ENCODE measurements at regions not wholly inside any gene's neighbourhood (a gene's known extent, or its start where the extent isn't known, plus 50 kb on each side); places are given as distances from the start of the nearest gene placed in this dataset.
A peak's percentile ranks its signal among the peaks of the same experiment; 100 is the strongest.

DNA sequence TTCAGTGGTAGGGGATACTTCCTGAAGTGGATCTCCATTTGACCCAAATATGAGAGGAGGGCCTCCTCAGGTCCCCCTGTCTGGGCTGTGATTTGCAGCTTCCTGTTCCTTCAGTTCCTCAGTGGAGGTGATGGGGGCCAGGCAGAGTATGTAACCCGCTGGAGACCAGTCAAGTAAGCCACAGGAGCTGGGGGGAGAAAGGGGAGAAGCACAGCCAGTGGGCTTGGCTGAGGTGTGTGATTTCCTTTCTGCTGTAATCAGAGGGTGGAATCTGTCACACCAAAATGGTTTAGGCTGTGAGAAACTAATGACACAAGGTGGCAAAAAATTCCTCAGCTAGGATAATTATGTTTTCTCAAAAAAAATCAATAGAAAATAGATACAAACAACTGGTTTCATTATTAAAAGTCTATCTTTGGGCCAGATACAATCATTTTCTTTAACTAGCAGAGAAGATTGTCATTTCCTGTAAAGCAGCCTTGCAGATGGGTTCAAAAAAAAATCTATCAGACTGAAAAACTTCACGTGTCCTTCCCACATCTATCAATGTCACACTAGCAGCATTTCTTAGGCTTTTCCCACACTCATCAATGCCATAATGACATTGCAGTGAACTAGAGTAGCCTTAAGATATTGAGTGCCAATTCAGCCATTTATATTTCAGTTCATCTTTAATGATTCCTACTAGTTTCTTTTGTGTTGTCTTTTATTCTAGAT, 1660.3 kb downstream of the EFNB2 start:
- Mint-ChIP-seq H3K36me3 (peaks cover 6% of the 10 kb centered on the region), H3K27ac (peak overlapping the region in 1 of 2 donors; percentile 88), H3K4me3 (peak overlapping the region; percentile 39), H3K4me1 (ENCODE audit: low read depth in 2 of 2) (peaks cover 17 to 26% of the 10 kb centered on the region in 2 donors), H3K9me3 (peaks cover 3% of the 10 kb centered on the region), H3K27me3 (no peaks in the 10 kb centered on the region)
- DNase-seq (ENCODE audit: low spot score) (peak; percentile 61), ATAC-seq (peak; percentile 53 to 84)

- H3K27ac Mint-ChIP-seq: peak overlapping the region in 1 of 2 donors; percentile 87
- peaks cover 9% of the 10 kb centered on the region for H3K9me3 Mint-ChIP-seq
- peaks cover 6% of the 10 kb centered on the region for H3K36me3 Mint-ChIP-seq
- DNase-seq (ENCODE audit: low spot score): no peak
- H3K4me3 Mint-ChIP-seq: no peak overlapping the region
- no peaks in the 10 kb centered on the region for H3K27me3 Mint-ChIP-seq
- H3K4me1 Mint-ChIP-seq (ENCODE audit: low read depth in 2 of 2): peaks cover 30 to 38% of the 10 kb centered on the region in 2 donors
- ATAC-seq: no peak
Measured at GRCh38 chr13:104872153-104872552, 1663.3 kb downstream of the EFNB2 start.

GRCh38 chr13:104871456-104871855, 1664.0 kb downstream of the EFNB2 start:
- Mint-ChIP-seq H3K27me3 (no peaks in the 10 kb centered on the region), H3K36me3 (peaks cover 6% of the 10 kb centered on the region), H3K4me3 (no peak overlapping the region), H3K4me1 (ENCODE audit: low read depth in 2 of 2) (peaks cover 30 to 38% of the 10 kb centered on the region in 2 donors), H3K27ac (peak overlapping the region in 1 of 2 donors; percentile 60), H3K9me3 (peaks cover 9% of the 10 kb centered on the region)
- ATAC-seq (no peak), DNase-seq (ENCODE audit: low spot score) (no peak)

GRCh38 chr13:104869501-104869900, 1666.0 kb downstream of the EFNB2 start:
- peak overlapping the region; percentile 20 for H3K4me3 Mint-ChIP-seq
- DNase-seq (ENCODE audit: low spot score): no peak

DNA sequence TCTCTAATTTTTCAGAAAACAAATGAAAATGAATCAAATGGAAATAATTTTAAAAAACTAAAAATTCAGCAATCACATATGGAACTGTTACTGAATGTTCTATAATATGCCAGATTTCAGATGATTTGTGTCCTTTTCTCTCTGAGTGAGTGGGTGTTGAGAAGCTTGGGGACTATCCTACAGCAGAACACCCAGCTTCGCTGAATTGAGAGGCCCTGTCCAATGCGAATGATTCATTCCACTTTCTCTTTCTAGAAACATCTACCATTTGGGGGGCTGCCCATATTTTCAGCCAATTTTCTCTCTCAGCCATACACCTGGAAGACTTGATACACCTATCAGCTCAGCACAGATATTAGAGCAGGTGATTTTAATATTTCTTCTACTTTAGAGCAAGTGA, 1666.7 kb downstream of the EFNB2 start:
- Mint-ChIP-seq H3K4me3 (peak overlapping the region; percentile 20), H3K36me3 (peaks cover 6% of the 10 kb centered on the region), H3K27me3 (no peaks in the 10 kb centered on the region), H3K9me3 (peaks cover 13% of the 10 kb centered on the region), H3K4me1 (ENCODE audit: low read depth in 2 of 2) (peaks cover 26 to 30% of the 10 kb centered on the region in 2 donors), H3K27ac (peak overlapping the region; percentile 37 to 92)
- DNase-seq (ENCODE audit: low spot score) (no peak), ATAC-seq (no peak)

More at GRCh38 chr13:104869501-104869900, 1666.0 kb downstream of the EFNB2 start:
- peak; percentile 88 to 97 for ATAC-seq
- Mint-ChIP-seq H3K27me3 (no peaks in the 10 kb centered on the region), H3K36me3 (peaks cover 6% of the 10 kb centered on the region), H3K4me1 (ENCODE audit: low read depth in 2 of 2) (peaks cover 27 to 31% of the 10 kb centered on the region in 2 donors), H3K27ac (peak overlapping the region; percentile 37 to 92), H3K9me3 (peaks cover 13% of the 10 kb centered on the region)

GRCh38 chr13:104855581-104855980, 1679.9 kb downstream of the EFNB2 start:
- DNase-seq (ENCODE audit: low spot score) (no peak), ATAC-seq (no peak)
- Mint-ChIP-seq H3K27ac (no peak overlapping the region), H3K9me3 (peaks cover 3% of the 10 kb centered on the region), H3K36me3 (no peaks in the 10 kb centered on the region), H3K4me1 (ENCODE audit: low read depth in 2 of 2) (no peaks in the 10 kb centered on the region), H3K4me3 (no peak overlapping the region), H3K27me3 (no peaks in the 10 kb centered on the region)

- Mint-ChIP-seq H3K4me1 (ENCODE audit: low read depth in 2 of 2) (no peaks in the 10 kb centered on the region), H3K36me3 (no peaks in the 10 kb centered on the region), H3K27me3 (no peaks in the 10 kb centered on the region), H3K9me3 (no peaks in the 10 kb centered on the region), H3K4me3 (no peak overlapping the region), H3K27ac (no peak overlapping the region)
- no peak for DNase-seq (ENCODE audit: low spot score)
- peak in 1 of 2 donors; percentile 13 for ATAC-seq
Measured at GRCh38 chr13:104854698-104855097, 1680.8 kb downstream of the EFNB2 start.

DNA sequence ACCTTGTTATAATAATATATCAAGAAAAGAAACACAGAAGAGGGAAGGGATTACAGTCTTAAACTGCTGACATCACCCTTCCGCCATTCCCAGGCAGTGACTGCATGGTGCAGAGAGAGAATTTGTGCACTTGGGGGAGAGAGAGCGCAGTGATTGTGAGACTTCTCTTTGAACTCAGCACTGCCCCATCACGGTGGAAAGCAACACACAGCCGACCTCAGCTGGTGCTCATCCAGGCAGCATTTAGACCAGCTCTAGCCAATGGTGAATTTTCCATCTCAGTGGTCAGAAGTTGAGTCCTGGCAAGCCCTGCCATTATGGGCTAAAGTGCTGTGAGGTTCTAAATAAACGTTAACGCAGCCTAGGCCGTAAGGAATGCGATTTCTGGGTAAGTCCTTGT, 1681.5 kb downstream of the EFNB2 start:
- H3K9me3 Mint-ChIP-seq: no peaks in the 10 kb centered on the region
- ATAC-seq: no peak
- H3K27ac Mint-ChIP-seq: peak overlapping the region in 1 of 2 donors; percentile 18

DNA sequence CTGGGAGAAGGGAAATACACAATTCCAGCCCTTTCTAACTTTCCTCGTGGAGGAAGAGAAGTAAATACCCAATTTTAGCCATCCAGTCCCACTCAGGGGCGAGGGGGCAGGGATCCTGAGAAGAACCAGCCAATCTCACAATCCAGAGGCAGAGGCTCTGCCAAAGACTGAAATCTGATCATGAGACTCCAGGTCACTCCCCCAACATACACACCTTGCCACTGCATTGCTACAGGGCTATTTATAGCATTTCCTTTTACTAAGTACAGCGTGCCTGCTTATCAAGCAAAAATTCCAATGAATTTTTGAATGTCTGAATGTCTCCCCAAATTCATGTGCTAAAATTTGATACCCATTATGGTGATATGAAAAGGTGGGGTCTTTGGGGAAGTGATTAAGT, 1687.5 kb downstream of the EFNB2 start:
- Mint-ChIP-seq H3K27ac (no peak overlapping the region), H3K9me3 (no peaks in the 10 kb centered on the region), H3K27me3 (no peaks in the 10 kb centered on the region), H3K4me3 (no peak overlapping the region), H3K4me1 (ENCODE audit: low read depth in 2 of 2) (peaks cover 0 to 2% of the 10 kb centered on the region in 2 donors), H3K36me3 (no peaks in the 10 kb centered on the region)
- no peak for ATAC-seq
- no peak for DNase-seq (ENCODE audit: low spot score)

More for the DNA sequence above, 1681.5 kb downstream of the EFNB2 start:
- DNase-seq (ENCODE audit: low spot score): no peak
- H3K4me1 Mint-ChIP-seq (ENCODE audit: low read depth in 2 of 2): no peaks in the 10 kb centered on the region
- no peak overlapping the region for H3K4me3 Mint-ChIP-seq
- no peaks in the 10 kb centered on the region for H3K36me3 Mint-ChIP-seq
- H3K27me3 Mint-ChIP-seq: no peaks in the 10 kb centered on the region

DNA sequence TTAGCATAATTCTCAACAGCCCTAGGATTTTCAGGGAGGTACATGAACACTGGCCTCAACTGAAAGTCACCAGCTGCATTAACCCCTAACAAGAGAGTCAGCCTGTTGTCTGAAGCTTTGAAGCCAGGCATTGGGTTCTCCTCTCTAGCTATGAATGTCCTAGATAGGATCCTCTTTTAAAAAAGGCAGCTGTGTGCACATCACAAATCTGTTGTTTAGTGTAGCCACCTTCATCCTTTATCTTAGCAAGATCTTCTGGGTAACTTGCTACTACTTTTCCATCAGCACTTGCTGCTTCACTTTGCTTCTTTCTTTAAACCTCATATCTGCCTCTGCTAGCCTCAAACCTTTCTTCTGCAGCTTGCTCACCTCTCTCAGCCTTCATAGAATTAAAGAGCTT, 1692.1 kb downstream of the EFNB2 start:
- H3K9me3 Mint-ChIP-seq: no peaks in the 10 kb centered on the region

GRCh38 chr13:104841110-104841509, 1694.4 kb downstream of the EFNB2 start:
- Mint-ChIP-seq H3K36me3 (no peaks in the 10 kb centered on the region), H3K4me1 (ENCODE audit: low read depth in 2 of 2) (peaks cover 0 to 6% of the 10 kb centered on the region in 2 donors), H3K4me3 (no peak overlapping the region), H3K9me3 (no peaks in the 10 kb centered on the region), H3K27me3 (peaks cover 0 to 7% of the 10 kb centered on the region in 2 donors), H3K27ac (no peak overlapping the region)
- DNase-seq (ENCODE audit: low spot score) (no peak), ATAC-seq (no peak)

More for the DNA sequence above, 1692.1 kb downstream of the EFNB2 start:
- Mint-ChIP-seq H3K27ac (no peak overlapping the region), H3K36me3 (no peaks in the 10 kb centered on the region), H3K4me1 (ENCODE audit: low read depth in 2 of 2) (peaks cover 0 to 2% of the 10 kb centered on the region in 2 donors), H3K27me3 (no peaks in the 10 kb centered on the region), H3K4me3 (no peak overlapping the region)
- DNase-seq (ENCODE audit: low spot score) (no peak), ATAC-seq (no peak)

GRCh38 chr13:104837756-104838155, 1697.7 kb downstream of the EFNB2 start:
- Mint-ChIP-seq H3K27me3 (peaks cover 0 to 7% of the 10 kb centered on the region in 2 donors), H3K4me1 (ENCODE audit: low read depth in 2 of 2) (peaks cover 0 to 4% of the 10 kb centered on the region in 2 donors), H3K36me3 (no peaks in the 10 kb centered on the region), H3K27ac (no peak overlapping the region), H3K4me3 (no peak overlapping the region), H3K9me3 (no peaks in the 10 kb centered on the region)
- ATAC-seq (no peak), DNase-seq (ENCODE audit: low spot score) (no peak)

DNA sequence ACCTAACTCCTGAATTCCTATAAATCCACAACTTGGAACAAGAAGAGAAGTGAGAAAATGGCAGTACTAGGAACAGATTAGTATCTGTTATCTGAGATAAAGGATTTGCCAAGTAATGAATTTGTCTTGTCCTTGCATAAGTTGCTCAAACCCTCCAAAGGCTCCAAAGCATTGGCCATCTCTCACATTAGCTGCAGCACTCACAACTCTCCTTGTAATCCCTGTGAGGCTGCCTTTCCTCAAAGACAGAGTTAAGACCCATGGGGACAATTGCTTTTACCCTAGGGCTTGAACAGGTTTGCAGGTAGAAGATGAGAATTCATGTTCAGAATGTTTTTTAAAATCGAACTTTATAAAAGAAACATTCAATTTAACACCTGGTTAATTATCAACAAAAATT, 1702.2 kb downstream of the EFNB2 start:
- Mint-ChIP-seq H3K4me1 (ENCODE audit: low read depth in 2 of 2) (peaks cover 0 to 4% of the 10 kb centered on the region in 2 donors), H3K36me3 (peaks cover 4% of the 10 kb centered on the region), H3K27me3 (peaks cover 0 to 7% of the 10 kb centered on the region in 2 donors), H3K9me3 (peaks cover 3% of the 10 kb centered on the region), H3K27ac (no peak overlapping the region), H3K4me3 (no peak overlapping the region)
- ATAC-seq (no peak), DNase-seq (ENCODE audit: low spot score) (no peak)

GRCh38 chr13:104832231-104832630, 1703.2 kb downstream of the EFNB2 start:
- H3K9me3 Mint-ChIP-seq: peaks cover 3% of the 10 kb centered on the region
- H3K36me3 Mint-ChIP-seq: peaks cover 4% of the 10 kb centered on the region
- no peak overlapping the region for H3K4me3 Mint-ChIP-seq
- H3K27me3 Mint-ChIP-seq: no peaks in the 10 kb centered on the region
- no peak overlapping the region for H3K27ac Mint-ChIP-seq
- DNase-seq (ENCODE audit: low spot score): no peak
- ATAC-seq: no peak
- no peaks in the 10 kb centered on the region for H3K4me1 Mint-ChIP-seq (ENCODE audit: low read depth in 2 of 2)
